ENCODE measurements at regions not wholly inside any gene's neighbourhood (a gene's known extent, or its start where the extent isn't known, plus 50 kb on each side); places are given as distances from the start of the nearest gene placed in this dataset.

DNA sequence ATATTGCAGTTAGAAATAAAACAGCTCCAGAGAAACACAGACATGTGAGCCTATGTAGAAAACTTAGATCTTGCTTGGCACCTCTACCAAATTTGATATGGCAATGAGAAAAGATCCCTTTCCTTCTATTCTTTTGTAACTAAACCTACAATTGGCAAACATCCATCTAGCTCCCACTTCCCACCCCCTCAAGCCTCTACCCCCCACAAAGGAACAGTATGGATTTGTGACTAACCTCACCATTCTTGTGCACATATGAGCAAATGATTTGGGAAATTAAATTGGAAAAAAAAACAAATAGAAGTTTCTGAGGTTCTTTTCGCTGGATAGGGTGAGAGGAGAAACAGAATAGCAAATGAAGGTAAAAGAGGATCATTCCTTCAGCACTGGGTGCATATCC is 85.8 kb upstream of the TIAM2 start (continued):
- TF ChIP-seq ILK (tag; IDR thresholded peaks at IDR 0.05; ENCODE audit: borderline replicate concordance, low read depth) = no peak
- TF ChIP-seq, protein P1, sequence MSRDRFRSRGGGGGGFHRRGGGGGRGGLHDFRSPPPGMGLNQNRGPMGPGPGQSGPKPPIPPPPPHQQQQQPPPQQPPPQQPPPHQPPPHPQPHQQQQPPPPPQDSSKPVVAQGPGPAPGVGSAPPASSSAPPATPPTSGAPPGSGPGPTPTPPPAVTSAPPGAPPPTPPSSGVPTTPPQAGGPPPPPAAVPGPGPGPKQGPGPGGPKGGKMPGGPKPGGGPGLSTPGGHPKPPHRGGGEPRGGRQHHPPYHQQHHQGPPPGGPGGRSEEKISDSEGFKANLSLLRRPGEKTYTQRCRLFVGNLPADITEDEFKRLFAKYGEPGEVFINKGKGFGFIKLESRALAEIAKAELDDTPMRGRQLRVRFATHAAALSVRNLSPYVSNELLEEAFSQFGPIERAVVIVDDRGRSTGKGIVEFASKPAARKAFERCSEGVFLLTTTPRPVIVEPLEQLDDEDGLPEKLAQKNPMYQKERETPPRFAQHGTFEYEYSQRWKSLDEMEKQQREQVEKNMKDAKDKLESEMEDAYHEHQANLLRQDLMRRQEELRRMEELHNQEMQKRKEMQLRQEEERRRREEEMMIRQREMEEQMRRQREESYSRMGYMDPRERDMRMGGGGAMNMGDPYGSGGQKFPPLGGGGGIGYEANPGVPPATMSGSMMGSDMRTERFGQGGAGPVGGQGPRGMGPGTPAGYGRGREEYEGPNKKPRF (IDR thresholded peaks at IDR 0.05; ENCODE audit: low read depth, low read length) = no peak
- no peak for TF ChIP-seq NELFE (IDR thresholded peaks at IDR 0.05; ENCODE audit: insufficient read depth, insufficient read length)
- TF ChIP-seq FOXA1 (IDR thresholded peaks at IDR 0.05; ENCODE audit: borderline replicate concordance) = no peak
- TF ChIP-seq EZH2 (IDR thresholded peaks at IDR 0.05; ENCODE audit: borderline replicate concordance, low read depth, low read length) = no peak
- TF ChIP-seq MCM5 (IDR thresholded peaks at IDR 0.05; ENCODE audit: low read depth) = no peak
- no peak for TF ChIP-seq ZNF589 (CRISPR knock-in tag; IDR thresholded peaks at IDR 0.05; ENCODE audit: low read depth)
- TF ChIP-seq HBP1 (CRISPR knock-in tag; IDR thresholded peaks at IDR 0.05) = no peak
- no peak for TF ChIP-seq GABPB1 (CRISPR knock-in tag; IDR thresholded peaks at IDR 0.05)
- TF ChIP-seq ZC3H11A (IDR thresholded peaks at IDR 0.05; ENCODE audit: low read depth, low read length) = no peak

Measured in K562 (cell line).